PC-9 (cell line): ENCODE measurements at regions not wholly inside any gene's neighbourhood (a gene's known extent, or its start where the extent isn't known, plus 50 kb on each side); places are given as distances from the start of the nearest gene placed in this dataset.

Source experiments
- BruUV-seq: library from RNA; stranded (reverse); fragments of 400-500 nt; replicated peaks from 2 replicates; lab custom pipeline; 2021; lab: Mats Ljungman, UMichigan
- CTCF ChIA-PET: fragments of 300-600 bp; sonication (Branson Sonifier 250); formaldehyde crosslinking; loops from one replicate; lab custom pipeline; 2022; ENCODE audit warnings: antibody characterized with exemption; lab: Charles Lee
- POLR2A ChIA-PET: fragments of 300-600 bp; sonication (Branson Sonifier 250); formaldehyde crosslinking; loops from one replicate; lab custom pipeline; 2022; ENCODE audit warnings: antibody characterized with exemption; ENCODE audit not compliant: unreplicated experiment; lab: Charles Lee
- DNase-seq, 2 experiments: peaks; one replicate each; pipeline versions ENCODE4 v3.0.0 to v3.0.0-alpha.2; 2015 to 2022; ENCODE audit warnings: mixed read lengths in 1 of 2
- H2AFZ ChIP-seq: fragments of 200-600 bp; sonication (generic); 2 replicates; pipeline ENCODE4 v1.8.1; 2017; ENCODE audit warnings: antibody characterized with exemption
- H3F3A ChIP-seq: fragments of 200-600 bp; sonication (generic); 2 replicates; pipeline ENCODE4 v1.8.1; 2017; ENCODE audit warnings: antibody characterized with exemption, mild to moderate bottlenecking, low read depth; ENCODE audit not compliant: insufficient read depth
- H3K27ac ChIP-seq: fragments of 200-600 bp; sonication (generic); 2 replicates; pipeline ENCODE4 v1.6.1; 2016; ENCODE audit warnings: mixed run types
- H3K27me3 ChIP-seq: fragments of 200-600 bp; sonication (generic); 2 replicates; pipeline ENCODE4 v1.6.1; 2016; ENCODE audit warnings: low read depth, mixed run types; ENCODE audit not compliant: insufficient read depth
- H3K36me3 ChIP-seq: fragments of 200-600 bp; sonication (generic); 2 replicates; pipeline ENCODE4 v1.6.1; 2016; ENCODE audit warnings: low read depth, mixed run types
- H3K4me1 ChIP-seq: fragments of 200-600 bp; sonication (generic); replicated peaks from 2 replicates; pipeline ENCODE4 v1.6.1; 2016; ENCODE audit warnings: mixed run types; ENCODE audit not compliant: insufficient read depth
- H3K4me2 ChIP-seq: fragments of 200-600 bp; sonication (generic); 2 replicates; pipeline ENCODE4 v1.6.1; 2017; ENCODE audit warnings: mixed run types
- H3K4me3 ChIP-seq: fragments of 200-600 bp; sonication (generic); 2 replicates; pipeline ENCODE4 v1.6.1; 2016; ENCODE audit warnings: mixed run types
- H3K79me2 ChIP-seq: fragments of 200-600 bp; sonication (generic); 2 replicates; pipeline ENCODE4 v1.6.1; 2017; ENCODE audit warnings: low read depth, mixed run types
- H3K9me2 ChIP-seq: fragments of 200-600 bp; sonication (generic); 2 replicates; pipeline ENCODE4 v1.8.1; 2017; ENCODE audit warnings: mild to moderate bottlenecking; ENCODE audit not compliant: insufficient read depth
- H3K9me3 ChIP-seq: fragments of 200-600 bp; sonication (generic); 2 replicates; pipeline ENCODE4 v1.8.1; 2016; ENCODE audit warnings: low read depth; ENCODE audit not compliant: insufficient read depth
- H4K20me1 ChIP-seq: fragments of 200-600 bp; sonication (generic); 2 replicates; pipeline ENCODE4 v1.8.1; 2017; ENCODE audit not compliant: insufficient read depth
- CTCF ChIP-seq: fragments of 200-600 bp; sonication (generic); conservative IDR thresholded peaks from 2 replicates; pipeline ENCODE4 v1.6.1; 2017; ENCODE audit warnings: mixed run types, antibody characterized with exemption, mild to moderate bottlenecking, moderate library complexity
- EZH2 ChIP-seq: fragments of 200-600 bp; sonication (generic); IDR thresholded peaks from 2 replicates; pipeline ENCODE4 v1.8.0; 2017; ENCODE audit warnings: antibody characterized with exemption, low read depth
- intact Hi-C: fragments of 100-400 bp; cut with micrococcal nuclease; formaldehyde crosslinking; loops from one replicate; pipeline ENCODE4 v1.10.0; 2022; ENCODE audit not compliant: unreplicated experiment

- Histone ChIP-seq H3K4me1 (peaks cover 35% of the 10 kb centered on the region), H3K36me3 (no peaks in the 10 kb centered on the region), H4K20me1 (no peaks in the 10 kb centered on the region), H3K9me3 (no peaks in the 10 kb centered on the region), H3K27me3 (no peaks in the 10 kb centered on the region), H3K9me2 (no peaks in the 10 kb centered on the region), H3K79me2 (peaks cover 63% of the 10 kb centered on the region), H3F3A (peaks cover 12% of the 10 kb centered on the region; the same call in 1 of the 2 replicates), H3K4me2 (no peak overlapping the region), H3K27ac (peak overlapping the region; percentile 52), H2AFZ (no peak overlapping the region; the same call in 1 of the 2 replicates), H3K4me3 (no peak overlapping the region)
- TF ChIP-seq EZH2 (no peak), CTCF (no peak)
- intact Hi-C loops = no loop called here
- ChIA-PET POLR2A (interaction anchor here (1.2 kb wide), 1 partner anchor 11 kb away, joined by 4 read pairs; no protein-coding TSS in a partner anchor), CTCF (interaction anchor here (0.6 kb wide), 1 partner anchor 10 kb away, joined by 3 read pairs; no protein-coding TSS in a partner anchor)
- BruUV-seq = no TSS peak
- no peak for DNase-seq
Observed at GRCh38 chr9:110105107-110105506, 102.9 kb downstream of the C9orf152 start.

GRCh38 chr9:110106661-110107060, 101.3 kb downstream of the C9orf152 start:
- ChIA-PET CTCF (no interaction called here), POLR2A (interaction anchor here (0.6 kb wide), 1 partner anchor 28 kb away, joined by 6 read pairs; no protein-coding TSS in a partner anchor)
- TF ChIP-seq EZH2 (no peak), CTCF (no peak)
- H3K4me2 ChIP-seq = no peak overlapping the region
- no TSS peak for BruUV-seq
- H3K27ac ChIP-seq = no peak overlapping the region
- H3K4me3 ChIP-seq = no peak overlapping the region
- intact Hi-C loops = no loop called here
- no peak for DNase-seq
- peaks cover 36% of the 10 kb centered on the region for H3K4me1 ChIP-seq
- no peak overlapping the region for H2AFZ ChIP-seq
- H3K36me3 ChIP-seq = no peaks in the 10 kb centered on the region
- no peaks in the 10 kb centered on the region for H3K9me3 ChIP-seq
- no peaks in the 10 kb centered on the region for H3K9me2 ChIP-seq
- peaks cover 48% of the 10 kb centered on the region for H3K79me2 ChIP-seq
- H3K27me3 ChIP-seq = no peaks in the 10 kb centered on the region
- peaks cover 12% of the 10 kb centered on the region; the same call in 1 of the 2 replicates for H3F3A ChIP-seq
- H4K20me1 ChIP-seq = no peaks in the 10 kb centered on the region

- Histone ChIP-seq H3K27me3 (no peaks in the 10 kb centered on the region), H3K79me2 (peaks cover 34% of the 10 kb centered on the region), H4K20me1 (no peaks in the 10 kb centered on the region), H3K9me3 (no peaks in the 10 kb centered on the region), H3K4me3 (no peak overlapping the region), H3K27ac (peak overlapping the region; percentile 23), H2AFZ (no peak overlapping the region), H3K4me2 (no peak overlapping the region), H3K9me2 (no peaks in the 10 kb centered on the region), H3F3A (peaks cover 9% of the 10 kb centered on the region; the same call in 1 of the 2 replicates), H3K4me1 (peaks cover 27% of the 10 kb centered on the region), H3K36me3 (no peaks in the 10 kb centered on the region)
- TF ChIP-seq EZH2 (no peak), CTCF (no peak)
- DNase-seq = peak; percentile 47 to 61
- no TSS peak for BruUV-seq
- ChIA-PET CTCF (no interaction called here), POLR2A (interaction anchor here (0.6 kb wide), 1 partner anchor 21 kb away, joined by 4 read pairs; no protein-coding TSS in a partner anchor)
- intact Hi-C loops = no loop called here
Observed at GRCh38 chr9:110109333-110110092, 98.4 kb downstream of the C9orf152 start.
